GM12864 (cell line): ENCODE measurements at regions not wholly inside any gene's neighbourhood (a gene's known extent, or its start where the extent isn't known, plus 50 kb on each side); places are given as distances from the start of the nearest gene placed in this dataset.

Source experiments
- DNase-seq: peaks from one replicate; pipeline ENCODE4 v3.0.0-alpha.2; 2011; ENCODE audit warnings: low read depth
- H3K4me3 ChIP-seq: 2 replicates; pipeline ENCODE4 v1.5.1; 2011; ENCODE audit warnings: mild to moderate bottlenecking, low read depth, low read length, control low read depth
- CTCF ChIP-seq: IDR thresholded peaks from 2 replicates; pipeline ENCODE4 v1.5.1; 2011; ENCODE audit warnings: low read depth, mild to moderate bottlenecking, moderate library complexity, low read length, control low read depth, inconsistent platforms; ENCODE audit errors: missing control alignments

DNA sequence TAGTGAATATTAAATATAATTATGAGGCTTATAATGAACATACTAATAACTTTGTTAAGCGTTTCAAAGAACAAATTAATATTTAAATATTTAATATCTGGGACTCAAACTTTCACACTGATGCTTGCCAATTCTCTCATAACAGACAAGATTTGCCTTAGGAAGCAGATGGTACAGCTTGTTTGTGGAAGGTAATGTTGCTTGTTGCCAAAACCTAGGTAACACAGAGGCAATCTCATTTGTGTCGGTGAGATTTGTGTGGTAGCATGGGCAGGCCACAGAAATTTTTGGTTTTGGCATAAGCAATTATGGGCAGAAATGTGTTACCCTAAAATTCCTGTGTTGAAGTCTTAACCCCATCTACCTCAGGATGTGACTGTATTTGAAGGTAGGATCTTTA is 114.9 kb upstream of the AFF2 start:
- TF ChIP-seq CTCF, result no peak
- no peak overlapping the region for H3K4me3 ChIP-seq
- no peak for DNase-seq

DNA sequence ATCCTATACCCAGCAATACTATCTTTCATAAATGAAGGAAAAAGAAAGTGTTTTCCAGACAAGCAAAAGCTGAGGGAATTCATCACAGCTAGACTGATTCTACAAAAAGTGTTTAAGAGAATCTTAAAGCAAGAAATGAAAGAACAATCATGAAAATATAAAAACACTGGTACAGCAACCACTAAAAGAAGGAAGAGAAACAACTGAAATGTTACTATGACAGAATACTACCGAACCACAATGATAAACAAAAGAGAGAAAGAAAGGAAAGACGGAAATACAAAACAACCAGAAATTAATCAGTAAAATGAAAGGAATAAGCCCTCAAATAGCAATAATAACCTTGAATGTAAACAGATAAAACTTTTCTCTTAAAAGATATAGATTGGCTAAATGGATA is 110.8 kb upstream of the AFF2 start:
- TF ChIP-seq CTCF, result no peak
- no peak overlapping the region for H3K4me3 ChIP-seq
- no peak for DNase-seq

- DNase-seq, result no peak
- TF ChIP-seq CTCF, result no peak
Observed at GRCh38 chrX:148412006-148412405, 88.4 kb upstream of the AFF2 start.

DNA sequence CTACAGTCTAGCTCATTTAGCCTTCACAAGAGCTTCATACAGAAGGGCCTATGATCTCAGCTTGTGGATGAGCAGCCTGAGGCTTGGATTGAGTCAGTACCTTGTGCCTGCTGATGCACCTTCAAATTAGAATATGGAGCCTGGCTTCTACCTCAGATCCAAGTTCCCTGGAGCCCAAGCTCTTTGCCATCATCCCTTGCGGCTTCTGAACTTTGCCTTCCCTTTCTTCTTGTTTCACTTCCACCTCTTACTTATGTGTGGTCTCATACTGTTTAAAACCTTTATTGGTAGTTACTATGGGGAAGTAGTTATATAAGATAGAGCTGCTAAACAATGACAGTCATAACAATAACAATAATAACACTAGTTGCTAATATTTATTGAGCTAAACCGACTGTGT is 84.3 kb upstream of the AFF2 start:
- TF ChIP-seq CTCF, result no peak
- DNase-seq, result no peak
- no peak overlapping the region for H3K4me3 ChIP-seq

More at GRCh38 chrX:148412006-148412405, 88.4 kb upstream of the AFF2 start:
- H3K4me3 ChIP-seq, result no peak overlapping the region

- H3K4me3 ChIP-seq, result no peak overlapping the region
- no peak for DNase-seq
- TF ChIP-seq CTCF, result no peak
Observed at GRCh38 chrX:148416931-148417330, 83.5 kb upstream of the AFF2 start.

DNA sequence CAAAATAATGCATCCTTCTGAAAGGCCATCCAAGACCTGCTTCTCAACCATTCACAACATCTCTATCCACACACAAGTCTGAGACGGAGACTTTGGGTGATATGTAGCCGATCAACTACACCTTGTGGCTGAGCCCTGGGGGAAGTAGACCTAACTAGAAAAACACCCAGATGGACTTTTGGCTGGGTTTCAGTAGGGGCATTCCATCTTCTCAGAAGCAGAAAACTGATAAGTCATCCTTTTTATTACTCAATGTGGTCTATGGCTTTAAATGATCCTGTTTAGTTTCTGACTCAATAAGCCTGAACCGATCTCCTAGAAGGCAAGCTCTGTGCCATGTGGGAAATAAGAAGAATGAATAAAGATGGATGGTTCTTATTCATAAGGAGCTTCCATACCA is 82.5 kb upstream of the AFF2 start:
- no peak for TF ChIP-seq CTCF

DNA sequence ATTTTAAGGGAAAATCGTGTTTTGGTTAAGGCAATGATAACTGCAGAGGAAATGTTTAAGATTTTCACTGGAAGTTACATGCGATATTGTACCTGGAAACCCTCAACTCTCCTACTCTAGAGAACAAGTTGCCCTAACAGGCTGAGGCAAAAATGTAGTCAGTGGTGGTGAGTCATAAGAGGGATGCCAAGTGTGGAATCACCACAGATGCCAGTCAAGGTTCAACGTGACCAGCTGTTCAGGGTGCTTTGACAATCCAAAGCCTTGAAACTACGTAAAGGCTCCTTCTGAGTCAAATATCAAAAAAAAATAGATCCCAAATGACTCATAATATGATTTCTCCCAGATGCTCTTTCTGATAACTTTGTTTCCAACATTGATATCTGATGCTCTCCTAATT is 77.9 kb upstream of the AFF2 start:
- DNase-seq, result no peak
- H3K4me3 ChIP-seq, result no peak overlapping the region
- TF ChIP-seq CTCF, result no peak

More for the DNA sequence above, 82.5 kb upstream of the AFF2 start:
- H3K4me3 ChIP-seq, result no peak overlapping the region
- no peak for DNase-seq
